ENCODE measurements at regions not wholly inside any gene's neighbourhood (a gene's known extent, or its start where the extent isn't known, plus 50 kb on each side); places are given as distances from the start of the nearest gene placed in this dataset.

DNA sequence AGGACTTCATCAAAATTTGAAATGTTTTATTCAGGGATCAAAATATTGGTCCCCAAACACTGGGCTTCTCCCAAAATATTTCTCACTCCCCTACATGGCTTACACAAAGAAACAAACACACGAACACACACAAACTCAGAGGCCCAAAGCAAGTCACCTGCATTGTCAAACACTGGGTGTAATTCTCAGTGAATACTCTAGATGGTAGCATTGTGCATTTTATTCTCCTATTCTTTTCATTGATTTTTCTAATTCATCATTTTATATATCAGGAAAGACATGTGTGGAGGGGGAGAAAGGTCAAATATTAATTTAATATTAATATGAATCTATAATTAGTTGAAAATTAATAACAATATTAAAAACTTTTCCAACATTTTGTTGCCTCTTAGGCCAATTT lies 72.3 kb upstream of the TNMD start:
- peak in 1 of 2 donors; percentile 9 for DNase-seq

DNA sequence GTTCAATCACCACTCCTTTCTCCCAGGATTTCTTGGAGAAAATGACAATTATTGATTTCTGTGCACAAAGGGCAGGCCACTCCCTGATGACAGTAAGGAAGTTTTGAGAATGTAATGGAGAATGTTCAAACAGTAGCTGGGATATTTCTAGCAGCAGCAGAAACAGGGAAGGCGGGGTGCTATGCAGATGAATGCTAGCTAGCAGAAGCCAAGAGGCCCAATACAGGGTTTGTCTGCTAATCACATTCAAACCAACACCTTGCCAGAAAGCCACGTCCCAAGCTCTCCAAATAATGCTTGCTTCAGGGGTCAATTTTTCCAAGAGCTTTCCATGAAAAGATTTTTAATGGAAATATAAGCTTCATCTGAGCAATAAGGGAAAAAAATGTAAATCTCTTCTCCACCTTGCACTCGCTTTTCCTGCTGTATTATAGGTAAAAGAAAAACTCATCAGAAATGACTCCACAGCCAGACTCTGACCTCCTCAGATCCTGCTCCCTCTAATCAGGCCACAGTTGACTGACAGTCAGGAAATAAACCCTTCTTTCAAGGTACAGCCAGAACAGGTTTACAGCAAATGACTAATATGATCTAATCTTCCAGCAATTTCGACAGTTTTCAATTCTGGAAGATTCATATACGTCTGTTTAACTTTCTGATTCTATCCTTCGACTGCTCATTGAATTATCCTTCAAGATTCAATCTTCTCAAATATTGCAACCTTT lies 84.7 kb upstream of the PCDH19 start:
- DNase-seq = no peak

GRCh38 chrX:100491174-100491573 lies 81.1 kb upstream of the PCDH19 start:
- DNase-seq = no peak

DNA sequence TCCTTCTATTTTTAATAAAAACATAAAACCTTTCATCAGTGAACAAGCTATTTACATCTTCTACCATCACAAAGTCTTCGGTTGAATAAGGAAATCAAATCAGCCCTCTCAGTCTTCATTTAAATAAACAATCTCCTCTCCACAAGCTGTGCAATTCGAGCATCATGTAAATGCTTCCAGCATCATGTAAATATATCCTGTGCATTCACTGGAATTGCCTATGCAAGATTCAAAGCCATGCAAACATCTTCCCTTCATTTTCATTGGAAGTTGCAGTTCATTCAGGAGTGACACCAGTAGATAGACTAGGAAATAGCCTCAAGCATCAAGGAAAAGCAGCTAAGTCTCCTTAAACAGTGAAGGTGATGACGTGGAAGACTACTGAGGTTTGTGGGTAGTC lies 77.7 kb upstream of the PCDH19 start:
- DNase-seq = no peak

DNA sequence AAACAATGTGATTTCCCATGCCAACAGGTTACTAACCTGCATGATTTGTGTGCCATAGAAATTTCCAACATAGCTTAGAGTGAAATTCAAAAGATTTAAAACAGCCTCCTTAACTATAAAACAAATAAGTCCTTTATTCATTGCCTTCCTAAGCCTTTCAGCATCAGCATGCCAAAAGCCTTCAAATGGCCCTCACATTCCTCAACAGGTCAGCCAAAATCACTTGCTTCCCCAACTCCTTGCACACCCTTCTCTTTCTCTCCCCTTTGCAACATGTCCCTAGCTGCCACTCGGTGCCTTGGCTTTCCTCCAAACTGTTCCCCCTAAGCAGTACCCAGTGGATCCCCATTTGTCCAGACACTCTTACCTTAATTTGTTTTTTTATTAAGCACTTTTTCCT lies 74.9 kb upstream of the PCDH19 start:
- DNase-seq = no peak

GRCh38 chrX:100479329-100479728 lies 69.3 kb upstream of the PCDH19 start:
- no peak for DNase-seq

DNA sequence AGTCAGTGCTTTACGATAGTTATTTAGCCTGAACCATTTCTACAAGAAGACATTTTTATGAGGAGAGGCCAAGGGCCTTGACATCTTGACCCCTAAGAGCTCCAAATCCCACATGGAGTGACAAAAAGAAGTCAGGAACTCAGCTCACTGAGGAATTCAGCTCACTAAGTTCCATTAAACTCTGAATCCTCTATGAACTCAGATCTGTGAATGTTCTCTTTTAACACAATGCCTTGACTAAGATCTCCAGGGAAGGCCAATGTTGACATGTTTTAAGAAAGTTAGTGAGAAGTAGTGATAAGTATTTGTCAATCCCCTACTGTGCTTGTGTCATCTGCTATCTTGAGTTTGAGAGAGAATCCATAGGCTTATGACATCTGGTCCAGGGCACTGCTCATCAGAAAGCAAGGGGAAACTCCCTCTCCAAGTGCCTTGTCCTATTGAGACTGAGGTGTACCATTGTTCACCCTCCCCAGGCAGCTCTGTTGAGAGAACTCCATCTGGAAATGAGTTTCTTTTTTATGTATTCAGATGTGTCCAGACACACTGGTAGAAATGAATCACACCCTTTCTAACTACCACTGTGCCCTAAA lies 68.7 kb upstream of the PCDH19 start:
- no peak for DNase-seq

- DNase-seq = no peak
These were observed 67.9 kb upstream of the PCDH19 start for GRCh38 chrX:100477958-100478357.

- no peak for DNase-seq
These were observed 67.4 kb upstream of the PCDH19 start for GRCh38 chrX:100477467-100477866.

All from inflammatory macrophage (primary cell).